ENCODE measurements at regions not wholly inside any gene's neighbourhood (a gene's known extent, or its start where the extent isn't known, plus 50 kb on each side); places are given as distances from the start of the nearest gene placed in this dataset.

DNA sequence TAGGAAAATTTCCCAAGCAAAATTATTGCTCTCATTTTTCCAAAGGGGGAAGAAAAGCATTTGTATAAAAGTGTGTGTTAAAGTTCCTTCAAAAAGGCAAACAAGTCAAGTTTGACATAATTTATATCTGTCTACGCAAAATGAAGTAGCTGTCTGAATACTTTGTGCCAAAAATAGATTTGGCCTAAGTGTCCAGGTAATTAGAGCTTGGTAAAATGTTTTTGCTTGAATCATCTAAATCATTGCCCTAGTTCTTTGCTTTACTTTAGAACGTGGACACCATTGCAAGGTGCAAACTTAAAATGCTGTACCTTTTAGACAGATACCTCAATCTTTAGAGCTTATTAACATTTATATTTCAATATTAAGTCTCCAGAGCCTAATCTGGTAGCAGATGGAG, 97.6 kb upstream of the MAPRE2 start:
- TF ChIP-seq ZNF274 (IDR thresholded peaks at IDR 0.05; ENCODE audit: low read depth, low read length) (no peak), YY1 (IDR thresholded peaks at IDR 0.05; ENCODE audit: insufficient read depth, insufficient read length) (no peak), SUZ12 (IDR thresholded peaks at IDR 0.05; ENCODE audit: extremely low read depth, insufficient read depth, insufficient read length) (no peak)

Data from NT2/D1 (cell line).